ENCODE measurements at regions not wholly inside any gene's neighbourhood (a gene's known extent, or its start where the extent isn't known, plus 50 kb on each side); places are given as distances from the start of the nearest gene placed in this dataset.
"Not testable (repeated sequence)": the region's sequence is repeated elsewhere in the genome, so short reads cannot be mapped to it uniquely, and the experiment has no call there.

DNA sequence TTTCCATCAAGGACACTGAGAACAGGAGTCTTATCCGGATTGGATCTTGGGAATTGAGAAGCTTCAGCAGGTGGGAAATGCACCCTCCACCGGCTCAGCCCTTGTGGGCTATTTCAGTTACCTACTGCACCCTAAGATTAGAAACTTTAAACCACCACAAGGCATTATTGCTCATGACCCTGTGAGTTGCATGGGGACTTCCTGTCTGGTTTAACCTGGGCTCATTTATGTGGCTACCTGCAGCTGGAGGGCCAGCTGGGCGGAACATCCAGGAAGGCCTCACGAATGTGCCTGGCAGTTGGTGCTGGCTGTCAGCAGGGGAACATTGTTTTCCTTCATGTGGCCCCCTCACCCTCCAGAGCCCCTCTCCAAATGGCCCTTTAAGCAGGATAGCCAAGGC is 164.1 kb downstream of the DEFB131A start (continued):
- no peak for TF ChIP-seq RNF2 (IDR thresholded peaks at IDR 0.05; ENCODE audit: borderline replicate concordance, low read depth, low read length, missing control alignments, poor library complexity, severe bottlenecking)
- no peak for TF ChIP-seq KDM1A (IDR thresholded peaks at IDR 0.05; ENCODE audit: borderline replicate concordance, low read length)

DNA sequence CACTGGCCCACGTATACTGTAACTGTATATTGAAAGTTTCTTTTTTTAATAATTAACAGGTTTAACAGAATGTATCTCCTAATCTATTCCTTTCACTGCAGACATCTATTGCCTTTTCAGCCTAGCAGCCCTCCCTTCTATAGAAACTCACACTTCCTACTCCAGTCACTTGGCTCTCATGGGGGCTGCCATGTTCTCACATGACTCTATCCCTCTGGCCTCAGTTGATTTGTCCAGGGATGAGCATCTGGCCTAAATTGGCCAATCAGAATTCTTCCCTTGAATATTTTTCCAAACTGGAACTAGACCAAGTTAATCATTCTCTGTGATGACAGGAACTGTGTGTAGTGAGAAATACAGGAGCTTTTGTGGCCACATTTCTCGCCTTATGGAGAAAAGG is 166.1 kb downstream of the DEFB131A start:
- CTCF ChIA-PET (ENCODE audit: partially characterized antibody); H3K79me1 ChIP-seq (ENCODE audit: low read depth, low read length); H3K79me2 ChIP-seq (ENCODE audit: control insufficient read depth in 1 of 2, insufficient read depth in 2 of 2, low read length in 2 of 2); H3K18ac ChIP-seq (ENCODE audit: extremely low read depth, low read length); H2BK120ac ChIP-seq (replicated peaks; ENCODE audit: low read depth, low read length); H3K4me3 ChIP-seq (ENCODE audit: extremely low read depth in 1 of 4, insufficient read depth in 2 of 4, low read depth in 3 of 4, low read length in 4 of 4); H2BK15ac ChIP-seq (ENCODE audit: low read length); H2BK20ac ChIP-seq (ENCODE audit: low read length); H3K9me3 ChIP-seq (ENCODE audit: insufficient read depth in 2 of 2, low read depth in 1 of 2, low read length in 1 of 2); H3K4me1 ChIP-seq (replicated peaks in 1 of 4; ENCODE audit: control insufficient read depth in 3 of 4, insufficient read depth in 4 of 4, low read length in 3 of 4); H4K5ac ChIP-seq (ENCODE audit: insufficient read length, low read depth, low read length); H3K23me2 ChIP-seq (ENCODE audit: low read depth, low read length); H2AFZ ChIP-seq (ENCODE audit: low read length); H3K27ac ChIP-seq (ENCODE audit: low read depth, low read length); H3K4ac ChIP-seq (replicated peaks; ENCODE audit: insufficient read length, low read depth, low read length); H2BK5ac ChIP-seq (ENCODE audit: low read depth, low read length); H4K20me1 ChIP-seq (replicated peaks in 1 of 2; ENCODE audit: control insufficient read depth in 1 of 2, insufficient read depth in 2 of 2, low read length in 2 of 2); H3K14ac ChIP-seq (ENCODE audit: insufficient read length); H4K8ac ChIP-seq (ENCODE audit: extremely low read depth, insufficient read depth, low read length); POLR2A ChIA-PET (ENCODE audit: partially characterized antibody); FAIRE-seq; H2BK12ac ChIP-seq (ENCODE audit: low read depth, low read length); H3K4me2 ChIP-seq (ENCODE audit: insufficient read depth in 1 of 2, low read depth in 2 of 2, low read length in 2 of 2); H3K36me3 ChIP-seq (ENCODE audit: control insufficient read depth in 2 of 4, insufficient read depth in 4 of 4, low read length in 3 of 4); H3K23ac ChIP-seq (ENCODE audit: insufficient read length); H3K9ac ChIP-seq (replicated peaks in 1 of 4; ENCODE audit: extremely low read depth in 1 of 4, low read depth in 3 of 4, low read length in 3 of 4); H3K56ac ChIP-seq (replicated peaks; ENCODE audit: insufficient read length, low read depth, low read length); DNase-seq (ENCODE audit: low read depth in 1 of 2, low spot score in 2 of 2); H4K91ac ChIP-seq (replicated peaks; ENCODE audit: insufficient read length, low read length); H2AK5ac ChIP-seq (ENCODE audit: low read depth, low read length); H3K27me3 ChIP-seq (replicated peaks in 1 of 4; ENCODE audit: control insufficient read depth in 3 of 4, extremely low read depth in 1 of 4, insufficient read depth in 3 of 4, low read length in 3 of 4): not testable (repeated sequence)
- 91% methylated on average over 2 of the region's 2 CpGs; no CpG with 5 or more reads in 1 of the 2 experiments for WGBS, 2 experiments (ENCODE audit: extremely low coverage in 1 of 2, insufficient coverage in 1 of 2, insufficient read length in 1 of 2, insufficient replicate concordance in 2 of 2, low coverage in 1 of 2, low lambda C conversion rate in 2 of 2, missing lambda C conversion rate in 1 of 2)

Measured in H1 (cell line).